IMR-90 (cell line): ENCODE measurements at regions not wholly inside any gene's neighbourhood (a gene's known extent, or its start where the extent isn't known, plus 50 kb on each side); places are given as distances from the start of the nearest gene placed in this dataset.

Source experiments
- ATAC-seq: fragments of 200-7000 bp; cut with Tn5 transposase; 2 replicates; pipeline ENCODE4 v1.9.1; 2020; ENCODE audit warnings: low read depth, mild to moderate bottlenecking, moderate library complexity
- BruUV-seq: library from RNA; stranded (reverse); fragments of 400-500 nt; replicated peaks from 2 replicates; lab custom pipeline; 2021; lab: Mats Ljungman, UMichigan
- CTCF ChIA-PET: fragments of 300-600 bp; formaldehyde crosslinking; extraction: SDS; loops from one replicate; lab custom pipeline; 2021; ENCODE audit warnings: antibody characterized with exemption; lab: Yijun Ruan, JAX
- POLR2A ChIA-PET: fragments of 300-600 bp; sonication (Branson Sonifier 250); formaldehyde crosslinking; loops from one replicate; lab custom pipeline; 2022; ENCODE audit warnings: antibody characterized with exemption; ENCODE audit not compliant: unreplicated experiment; lab: Charles Lee
- DNase-seq: peaks from one replicate; pipeline ENCODE4 v3.0.0; 2013
- H2AFZ ChIP-seq: replicated peaks from 2 replicates; pipeline ENCODE3; 2013; ENCODE audit warnings: low read length, mild to moderate bottlenecking; ENCODE audit not compliant: poor library complexity
- H2AK5ac ChIP-seq: 2 replicates; pipeline ENCODE4 v1.6.1; 2013; ENCODE audit warnings: low read depth, low read length, inconsistent platforms
- H2AK9ac ChIP-seq: replicated peaks from 2 replicates; pipeline ENCODE3; 2013; ENCODE audit warnings: mild to moderate bottlenecking, low read depth, low read length, moderate library complexity; ENCODE audit not compliant: poor library complexity
- H2BK120ac ChIP-seq: 2 replicates; pipeline ENCODE4 v1.6.1; 2013; ENCODE audit warnings: low read depth, low read length, inconsistent platforms
- H2BK15ac ChIP-seq: 3 replicates; pipeline ENCODE4 v1.6.1; 2013; ENCODE audit warnings: low read depth, low read length, inconsistent platforms
- H2BK20ac ChIP-seq: 2 replicates; pipeline ENCODE4 v1.6.1; 2013; ENCODE audit warnings: low read depth, mild to moderate bottlenecking, inconsistent platforms, low read length, moderate library complexity
- H2BK5ac ChIP-seq: 2 replicates; pipeline ENCODE4 v1.6.1; 2013; ENCODE audit warnings: mild to moderate bottlenecking, low read depth, low read length, inconsistent platforms; ENCODE audit not compliant: poor library complexity, severe bottlenecking
- H3K14ac ChIP-seq: replicated peaks from 2 replicates; pipeline ENCODE4 v1.6.1; 2013; ENCODE audit warnings: low read depth, low read length, inconsistent platforms
- H3K18ac ChIP-seq: 2 replicates; pipeline ENCODE4 v1.6.1; 2013; ENCODE audit warnings: low read depth, low read length, control low read depth
- H3K23ac ChIP-seq: 2 replicates; pipeline ENCODE4 v1.6.1; 2013; ENCODE audit warnings: low read depth, low read length, inconsistent platforms
- H3K27ac ChIP-seq: 2 replicates; pipeline ENCODE4 v1.5.1; 2013; ENCODE audit warnings: mild to moderate bottlenecking, control low read depth, low read length; ENCODE audit not compliant: insufficient read depth
- H3K27me3 ChIP-seq: 2 replicates; pipeline ENCODE4 v1.6.1; 2013; ENCODE audit warnings: low read length; ENCODE audit not compliant: control insufficient read depth, insufficient read depth
- H3K36me3 ChIP-seq: 2 replicates; pipeline ENCODE4 v1.6.1; 2013; ENCODE audit warnings: low read length, mixed read lengths; ENCODE audit not compliant: control insufficient read depth, insufficient read depth
- H3K4ac ChIP-seq: 2 replicates; pipeline ENCODE4 v1.6.1; 2013; ENCODE audit warnings: low read depth, low read length, inconsistent platforms
- H3K4me1 ChIP-seq: 2 replicates; pipeline ENCODE4 v1.6.1; 2013; ENCODE audit warnings: low read length, mixed read lengths; ENCODE audit not compliant: control insufficient read depth, insufficient read depth
- H3K4me2 ChIP-seq: 2 replicates; pipeline ENCODE4 v1.6.1; 2013; ENCODE audit warnings: low read depth, mild to moderate bottlenecking, control low read depth, low read length, moderate library complexity
- H3K4me3 ChIP-seq: 2 replicates; pipeline ENCODE4 v1.5.1; 2013; ENCODE audit warnings: low read depth, mild to moderate bottlenecking, control low read depth, low read length, moderate library complexity; ENCODE audit not compliant: insufficient read depth
- H3K56ac ChIP-seq: 2 replicates; pipeline ENCODE4 v1.6.1; 2013; ENCODE audit warnings: low read length, inconsistent platforms; ENCODE audit not compliant: insufficient read depth; ENCODE audit errors: extremely low read depth
- H3K79me1 ChIP-seq, 2 experiments: 2 replicates each; pipeline ENCODE4 v1.6.1; 2013; ENCODE audit warnings: low read length in 2 of 2, inconsistent platforms in 1 of 2, low read depth in 1 of 2
- H3K9ac ChIP-seq: 2 replicates; pipeline ENCODE4 v1.6.1; 2013; ENCODE audit warnings: low read depth, low read length, control low read depth
- H3K9me1 ChIP-seq: 2 replicates; pipeline ENCODE4 v1.6.1; 2013; ENCODE audit warnings: low read length, inconsistent platforms; ENCODE audit not compliant: insufficient read depth
- H3K9me3 ChIP-seq: 2 replicates; pipeline ENCODE4 v1.6.1; 2013; ENCODE audit warnings: low read length; ENCODE audit not compliant: control insufficient read depth, insufficient read depth
- H4K20me1 ChIP-seq: 2 replicates; pipeline ENCODE4 v1.6.1; 2013; ENCODE audit warnings: low read length, inconsistent platforms; ENCODE audit not compliant: insufficient read depth
- H4K5ac ChIP-seq: 2 replicates; pipeline ENCODE4 v1.6.1; 2013; ENCODE audit warnings: mild to moderate bottlenecking, low read depth, low read length, control low read depth
- H4K8ac ChIP-seq, 2 experiments: 2 replicates each; pipeline ENCODE4 v1.6.1; 2013; ENCODE audit warnings: low read depth in 2 of 2, low read length in 2 of 2, control low read depth in 1 of 2, inconsistent platforms in 1 of 2
- H4K91ac ChIP-seq: 2 replicates; pipeline ENCODE4 v1.6.1; 2013; ENCODE audit warnings: low read depth, low read length, inconsistent platforms; ENCODE audit not compliant: insufficient read depth
- BHLHE40 ChIP-seq: fragments of 150-350 bp; IDR thresholded peaks from 2 replicates; pipeline ENCODE4 v1.6.1; 2016; ENCODE audit warnings: mild to moderate bottlenecking, low read depth, low read length
- CEBPB ChIP-seq: IDR thresholded peaks from 2 replicates; pipeline ENCODE4 v1.6.1; 2012; ENCODE audit warnings: low read depth, low read length, improper control_type of control experiment
- FOS ChIP-seq: fragments of 150-350 bp; IDR thresholded peaks from 2 replicates; pipeline ENCODE4 v1.6.1; 2016; ENCODE audit warnings: low read depth, low read length
- NFE2L2 ChIP-seq: fragments of 150-350 bp; IDR thresholded peaks from 2 replicates; pipeline ENCODE4 v1.6.1; 2016; ENCODE audit warnings: low read depth, mild to moderate bottlenecking, low read length
- RCOR1 ChIP-seq: IDR thresholded peaks from 2 replicates; pipeline ENCODE4 v1.6.1; 2012; ENCODE audit warnings: mild to moderate bottlenecking, low read length, improper control_type of control experiment; ENCODE audit not compliant: insufficient replicate concordance
- SMC3 ChIP-seq: fragments of 150-350 bp; IDR thresholded peaks from 2 replicates; pipeline ENCODE4 v1.6.1; 2016; ENCODE audit warnings: low read depth, mild to moderate bottlenecking, antibody characterized with exemption, low read length, moderate library complexity
- WGBS, 2 experiments: methylation state at CpG; one replicate each; pipeline versions ENCODE4 v1.1.5 to v1.1.7; 2013; ENCODE audit warnings: missing lambda C conversion rate in 2 of 2; ENCODE audit not compliant: insufficient read length in 1 of 2; ENCODE audit errors: extremely low coverage in 2 of 2; 5-methylcytosine and 5-hydroxymethylcytosine counted together
- dilution Hi-C: fragments of 300-500 bp; cut with HindIII; formaldehyde crosslinking; loops from one replicate; pipeline ENCODE4 v1.14.3; 2018; ENCODE audit warnings: low sequenced_read_pairs; ENCODE audit not compliant: unreplicated experiment
- in situ Hi-C: fragments of 300-500 bp; cut with MboI; formaldehyde crosslinking; loops from 3 replicates; pipeline ENCODE4 v1.14.3; 2019; ENCODE audit warnings: low sequenced_read_pairs, inconsistent platforms, mixed read lengths
- intact Hi-C: fragments of 100-400 bp; cut with micrococcal nuclease; formaldehyde crosslinking; loops from 2 replicates; pipeline ENCODE4 v1.10.0; 2022

- Histone ChIP-seq H3K27me3 (no peaks in the 10 kb centered on the region; the same call in 1 of the 2 replicates), H2BK5ac (no peak overlapping the region), H2BK120ac (no peak overlapping the region), H2AK5ac (no peak overlapping the region), H3K27ac (no peak overlapping the region), H2AFZ (no peak overlapping the region), H2BK20ac (no peak overlapping the region), H3K4me3 (no peak overlapping the region), H2AK9ac (no peak overlapping the region), H3K56ac (no peak overlapping the region), H3K9me3 (no peaks in the 10 kb centered on the region), H3K36me3 (no peaks in the 10 kb centered on the region), H4K5ac (no peak overlapping the region), H3K4ac (no peak overlapping the region), H3K18ac (no peak overlapping the region), H4K8ac (no peak overlapping the region), H3K14ac (no peak overlapping the region), H3K4me1 (no peaks in the 10 kb centered on the region), H4K20me1 (no peaks in the 10 kb centered on the region), H2BK15ac (no peak overlapping the region), H3K79me1 (no peaks in the 10 kb centered on the region), H3K9ac (no peak overlapping the region), H3K9me1 (no peaks in the 10 kb centered on the region), H3K4me2 (no peak overlapping the region), H4K91ac (no peak overlapping the region), H3K23ac (no peak overlapping the region)
- DNase-seq (no peak), ATAC-seq (no peak)
- ChIA-PET POLR2A (no interaction called here), CTCF (no interaction called here)
- in situ Hi-C loops: no loop called here
- intact Hi-C loops: no loop called here
- no TSS peak for BruUV-seq
- no peak for TF ChIP-seq SMC3
- no peak for TF ChIP-seq NFE2L2
- no peak for TF ChIP-seq RCOR1
- TF ChIP-seq FOS: no peak
- TF ChIP-seq CEBPB: no peak
- no peak for TF ChIP-seq BHLHE40
- no CpG with 5 or more reads among the region's 4 CpGs for WGBS, 2 experiments
- dilution Hi-C loops: no loop called here
These were observed 92.1 kb upstream of the SMAD1 start for GRCh38 chr4:145389550-145389949.
